T-helper 2 cell treated with Interferon-gamma antibody and Interleukin-4, amounts not matched to agents 100 ng/mL and 5 ng/mL, for 36 hours (primary cell): ENCODE measurements at regions not wholly inside any gene's neighbourhood (a gene's known extent, or its start where the extent isn't known, plus 50 kb on each side); places are given as distances from the start of the nearest gene placed in this dataset.
"Not testable (repeated sequence)": the region's sequence is repeated elsewhere in the genome, so short reads cannot be mapped to it uniquely, and the experiment has no call there.

Experiments
- intact Hi-C: fragments of 100-400 bp; cut with micrococcal nuclease; formaldehyde crosslinking; loops from one replicate; pipeline ENCODE4 v1.15.1; 2023

- intact Hi-C loops = not testable (repeated sequence)
Observed at GRCh38 chr9:85792057-85792456, 50.3 kb upstream of the AGTPBP1 start.

- intact Hi-C loops = loop anchor here (10.0 kb wide), 1 partner anchor 552 kb away; the partner anchor contains the start of gene TUT7
Observed at GRCh38 chr9:85802978-85803695, 61.4 kb upstream of the AGTPBP1 start.

- intact Hi-C loops = loop anchor here (5.0 to 10.0 kb wide), 3 partner anchors 62 to 550 kb away; partner anchors contain the start of genes AGTPBP1, NAA35 and TUT7
Observed at GRCh38 chr9:85804847-85805133, 63.0 kb upstream of the AGTPBP1 start.

DNA sequence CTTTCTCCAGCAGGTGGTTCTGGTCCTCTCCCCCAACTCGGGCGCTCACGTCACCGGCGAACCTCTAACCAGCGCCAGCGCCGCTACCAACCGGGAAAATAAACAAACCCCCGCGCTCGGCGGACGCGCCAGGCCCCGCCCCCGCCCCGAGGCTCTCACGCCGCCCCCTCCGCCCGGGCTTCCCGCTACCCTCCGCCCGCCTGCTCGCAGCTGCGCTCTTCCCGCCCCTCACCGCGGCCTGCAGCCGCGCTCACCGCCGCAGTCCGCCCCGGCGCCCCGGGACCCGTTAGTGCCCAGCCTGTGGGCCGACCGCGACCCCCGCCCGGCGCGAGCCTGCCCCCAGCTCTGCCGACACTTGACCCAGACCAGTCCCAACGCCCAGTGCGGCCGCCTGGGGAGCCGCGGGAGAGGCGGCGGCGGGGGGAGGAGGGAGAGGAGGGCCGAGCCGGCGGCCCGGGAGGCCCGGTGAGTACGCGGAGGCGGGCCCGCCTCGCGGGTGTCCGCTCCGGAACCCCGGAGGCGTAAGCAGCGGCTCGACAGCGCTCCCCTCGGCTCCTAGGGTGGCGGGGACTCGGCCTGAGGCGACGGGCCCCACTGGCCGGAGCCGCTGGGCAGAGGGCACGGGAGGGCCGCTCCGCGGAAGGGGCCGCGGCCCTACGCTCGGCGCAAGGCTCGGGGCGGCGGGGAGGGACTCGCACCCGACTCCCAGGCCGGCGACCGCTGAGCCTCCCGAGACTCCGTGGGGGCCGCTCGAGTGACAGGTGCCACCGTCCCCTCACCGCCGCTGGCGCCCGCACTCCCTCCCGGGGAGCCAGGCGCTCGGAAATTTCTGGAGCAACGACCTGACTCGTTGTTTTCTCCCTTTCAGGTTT, 63.6 kb upstream of the AGTPBP1 start:
- intact Hi-C loops = loop anchor here (5.0 to 10.0 kb wide), 3 partner anchors 63 to 549 kb away; partner anchors contain the start of genes AGTPBP1, NAA35 and TUT7

DNA sequence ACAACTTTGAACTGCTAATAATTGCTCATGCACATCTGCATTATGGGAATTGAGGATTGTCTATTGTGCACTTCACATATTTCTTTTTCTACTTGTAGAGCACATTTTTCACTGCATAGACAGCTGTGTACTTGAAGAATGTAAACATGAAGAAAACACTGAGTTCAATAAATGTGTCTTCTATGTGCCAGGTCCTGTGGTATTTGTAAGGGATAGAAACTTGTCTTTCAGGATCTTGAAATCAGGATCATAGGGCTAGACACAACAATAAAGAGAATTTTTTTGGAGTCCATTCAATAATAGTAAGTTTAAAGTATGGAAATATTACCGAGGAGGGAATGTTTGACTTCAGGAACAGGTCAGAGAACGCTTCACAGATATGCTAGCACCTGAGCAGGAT, 66.6 kb upstream of the AGTPBP1 start:
- intact Hi-C loops = loop anchor here (5.0 to 10.0 kb wide), 3 partner anchors 66 to 546 kb away; partner anchors contain the start of genes AGTPBP1, NAA35 and TUT7

GRCh38 chr9:85813388-85813787, 71.6 kb upstream of the AGTPBP1 start:
- intact Hi-C loops = not testable (repeated sequence)

- intact Hi-C loops = not testable (repeated sequence)
Observed at GRCh38 chr9:85814800-85815199, 73.0 kb upstream of the AGTPBP1 start.

GRCh38 chr9:85818971-85819370, 77.2 kb upstream of the AGTPBP1 start:
- intact Hi-C loops = not testable (repeated sequence)

- intact Hi-C loops = loop anchor here (10.0 kb wide), 1 partner anchor 94 kb away; no protein-coding TSS in a partner anchor
Observed at GRCh38 chr9:85820598-85820997, 78.8 kb upstream of the AGTPBP1 start.

GRCh38 chr9:85824949-85825348, 83.2 kb upstream of the AGTPBP1 start:
- intact Hi-C loops = loop anchor here (10.0 kb wide), 1 partner anchor 90 kb away; no protein-coding TSS in a partner anchor

DNA sequence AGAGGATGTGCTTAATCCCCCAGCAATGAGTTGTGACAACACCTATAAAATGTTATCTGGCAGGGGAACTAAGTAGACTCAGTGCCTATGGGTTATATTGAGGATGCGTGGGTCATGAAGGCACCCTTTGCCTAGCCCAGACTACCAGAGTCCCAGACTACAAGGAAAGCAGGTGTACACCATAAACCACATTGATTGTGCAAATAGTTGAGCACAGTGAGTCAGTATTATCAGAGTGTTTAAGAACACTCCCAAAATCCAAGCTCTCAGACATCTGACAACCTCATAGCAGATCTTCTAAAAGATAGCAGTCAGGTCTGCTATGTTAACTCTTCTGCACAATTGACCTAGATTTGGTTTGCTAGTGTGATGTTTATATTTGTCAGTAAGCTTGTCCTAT, 92.8 kb upstream of the AGTPBP1 start:
- intact Hi-C loops = not testable (repeated sequence)

DNA sequence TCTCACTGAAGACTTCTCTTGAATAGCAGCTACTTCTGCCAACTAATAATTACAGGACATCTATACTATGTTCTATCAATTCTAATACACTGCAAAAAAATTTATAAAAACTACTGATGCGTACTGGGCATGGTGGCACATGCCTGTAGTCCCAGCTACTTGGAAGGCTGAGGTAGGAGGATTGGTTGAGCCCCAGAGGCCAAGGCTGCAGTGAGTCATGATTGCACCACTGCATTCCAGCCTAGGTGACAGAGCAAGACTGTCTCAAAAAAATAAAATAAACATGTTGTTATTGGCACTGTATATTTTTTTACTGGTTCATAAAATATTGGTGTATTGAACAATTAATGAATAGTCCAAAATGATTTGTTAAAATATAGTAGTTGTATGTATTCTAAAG, 97.0 kb upstream of the NAA35 start:
- intact Hi-C loops = not testable (repeated sequence)

DNA sequence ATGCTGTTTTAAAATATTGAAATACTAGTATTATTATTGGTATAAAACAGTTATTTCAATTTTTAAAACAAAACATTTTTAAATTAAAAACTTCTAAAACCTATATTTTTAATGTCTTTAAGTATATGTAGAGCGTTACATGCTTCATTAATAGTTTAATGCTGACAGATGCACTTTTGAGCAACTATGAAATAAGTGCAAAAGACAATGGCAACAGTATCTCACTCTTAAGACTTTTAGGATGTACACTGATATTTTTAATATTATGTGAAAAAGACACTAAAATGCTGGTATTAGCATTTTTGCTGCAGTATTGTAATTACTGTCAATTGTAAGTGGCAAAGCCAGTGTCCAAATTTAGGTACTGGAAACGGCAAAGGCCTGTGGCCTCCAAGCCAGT, 93.2 kb upstream of the NAA35 start:
- intact Hi-C loops = not testable (repeated sequence)

GRCh38 chr9:85858056-85858750, 82.7 kb upstream of the NAA35 start:
- intact Hi-C loops = no loop called here

DNA sequence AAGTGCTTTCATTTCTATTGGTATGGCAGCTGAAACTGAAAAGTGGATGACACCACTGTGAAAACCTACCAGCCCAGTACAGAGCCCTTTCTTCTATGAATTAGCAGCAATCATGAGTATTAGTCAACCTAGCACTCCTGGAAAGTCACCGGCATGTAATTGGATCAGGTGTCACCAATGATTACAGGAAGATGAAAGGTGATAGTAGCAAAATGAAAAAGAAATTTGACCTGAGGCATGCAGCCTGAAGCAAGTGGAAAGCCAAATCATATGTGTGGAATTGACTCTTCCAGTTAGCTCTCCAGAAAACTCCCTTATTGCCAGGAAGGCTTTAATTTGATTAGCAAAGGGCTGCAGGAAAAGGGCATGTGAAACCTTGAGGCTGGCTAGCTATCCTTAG, 81.2 kb upstream of the NAA35 start:
- intact Hi-C loops = no loop called here

DNA sequence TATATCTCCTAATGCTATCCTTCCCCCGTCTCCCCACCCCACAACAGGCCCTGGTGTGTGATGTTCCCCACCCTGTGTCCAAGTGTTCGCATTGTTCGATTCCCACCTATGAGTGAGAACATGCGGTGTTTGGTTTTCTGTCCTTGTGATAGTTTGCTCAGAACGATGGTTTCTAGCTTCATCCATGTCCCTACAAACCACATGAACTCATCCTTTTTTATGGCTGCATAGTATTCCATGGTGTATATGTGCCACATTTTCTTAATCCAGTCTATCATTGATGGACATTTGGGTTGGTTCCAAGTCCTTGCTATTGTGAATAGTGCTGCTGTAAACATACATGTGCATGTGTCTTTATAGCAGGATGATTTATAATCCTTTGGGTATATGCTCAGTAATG, 79.1 kb upstream of the NAA35 start:
- intact Hi-C loops = not testable (repeated sequence)

GRCh38 chr9:85863875-85864274, 77.1 kb upstream of the NAA35 start:
- intact Hi-C loops = no loop called here

GRCh38 chr9:85871008-85871407, 69.9 kb upstream of the NAA35 start:
- intact Hi-C loops = no loop called here

DNA sequence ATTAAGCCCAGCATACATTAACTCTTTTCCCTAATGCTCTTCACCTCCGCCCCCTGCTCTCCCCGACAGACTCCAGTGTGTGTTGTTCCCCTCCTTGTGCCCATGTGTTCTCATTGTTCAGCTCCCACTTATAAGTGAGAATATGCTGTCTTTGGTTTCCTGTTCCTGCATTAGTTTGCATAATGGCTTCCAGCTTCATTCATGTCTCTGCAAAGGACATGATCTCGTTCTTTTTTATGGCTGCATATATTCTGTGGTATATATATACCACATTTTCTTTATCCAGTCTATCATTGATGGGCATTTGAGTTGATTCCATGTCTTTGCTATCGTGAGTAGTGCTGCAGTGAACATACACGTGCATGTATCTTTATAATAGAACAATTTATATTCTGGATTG, 69.3 kb upstream of the NAA35 start:
- intact Hi-C loops = not testable (repeated sequence)

DNA sequence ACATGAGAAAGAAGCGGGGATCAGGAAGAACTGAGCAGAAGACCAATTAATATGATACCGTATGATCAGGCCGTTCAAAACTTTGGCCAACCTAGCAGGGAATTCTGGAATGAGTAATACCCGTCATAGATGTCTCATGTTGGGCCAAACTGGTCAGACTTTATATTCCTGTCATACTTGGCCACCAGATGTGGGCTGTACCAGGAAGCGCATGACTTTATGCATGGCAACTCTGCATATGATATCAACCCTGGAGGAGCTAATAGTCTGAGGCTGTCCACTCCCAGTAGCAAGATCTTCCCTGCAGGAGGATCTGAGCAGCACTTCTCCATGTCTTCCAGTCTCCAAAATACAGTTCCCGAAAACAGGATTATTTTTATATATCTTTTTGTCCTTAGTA, 68.5 kb upstream of the NAA35 start:
- intact Hi-C loops = no loop called here

DNA sequence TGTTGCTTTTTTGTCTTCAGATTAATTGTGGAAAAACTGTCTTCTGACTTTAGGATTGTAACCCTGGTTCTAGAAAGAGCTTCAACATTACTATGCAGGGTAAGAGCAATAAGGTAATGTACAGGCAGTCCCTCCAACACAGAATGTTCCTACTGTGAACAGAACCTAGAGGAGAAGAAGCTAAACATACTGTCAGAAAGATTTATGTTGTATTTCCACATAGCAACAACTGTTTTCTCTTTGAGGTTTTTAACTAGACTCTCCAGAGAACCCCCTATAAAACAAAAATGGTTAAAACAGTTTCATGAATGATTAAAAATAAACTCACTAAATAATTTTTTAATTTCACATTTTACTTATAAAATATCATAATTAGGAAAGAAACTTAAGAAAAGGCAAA, 64.3 kb upstream of the NAA35 start:
- intact Hi-C loops = no loop called here
